Tibial artery (tissue), 4 donors: ENCODE measurements at regions not wholly inside any gene's neighbourhood (a gene's known extent, or its start where the extent isn't known, plus 50 kb on each side); places are given as distances from the start of the nearest gene placed in this dataset.

Experiments used
- DNase-seq, 2 donors: peaks; one replicate each; pipeline ENCODE4 v3.0.0-alpha.2; 2019
- H3K27ac ChIP-seq, 2 donors: fragments of 200-600 bp; sonication (generic) in 1 of 2; 1 replicate in 1 of 2; 2 replicates in 1 of 2; pipeline ENCODE4 v1.5.1; 2018 to 2019; ENCODE audit warnings: mild to moderate bottlenecking in 1 of 2
- H3K27me3 ChIP-seq, 2 donors: fragments of 200-600 bp; sonication (generic) in 1 of 2; one replicate each; pipeline versions ENCODE4 v1.5.1 to v1.6.0; 2016 to 2019
- H3K36me3 ChIP-seq, 3 donors: fragments of 200-600 bp; sonication (generic) in 2 of 3; one replicate each; pipeline ENCODE4 v1.5.1; 2016 to 2019; ENCODE audit warnings: mild to moderate bottlenecking in 2 of 3
- H3K4me1 ChIP-seq, 4 donors: fragments of 200-600 bp; sonication (generic) in 2 of 4; 1 replicate in 3 of 4; 2 replicates in 1 of 4; pipeline ENCODE4 v1.5.1; 2016 to 2019
- H3K4me3 ChIP-seq, 2 donors: fragments of 200-600 bp; sonication (generic) in 1 of 2; 1 replicate in 1 of 2; 2 replicates in 1 of 2; pipeline ENCODE4 v1.5.1; 2018 to 2019; ENCODE audit warnings: mild to moderate bottlenecking in 2 of 2
- H3K9me3 ChIP-seq, 3 donors: fragments of 200-600 bp; sonication (generic) in 1 of 3; one replicate each; pipeline ENCODE4 v1.5.1; 2016 to 2019
- intact Hi-C: fragments of 100-400 bp; cut with DNase I; formaldehyde crosslinking; loops from one replicate; pipeline ENCODE4 v1.15.0; 2023; ENCODE audit warnings: low total_unique reads
- TF ChIP-seq, protein P1 (sequence below), 2 experiments: fragments of 200-600 bp in 1 of 2; fragments of 450-650 bp in 1 of 2; IDR thresholded peaks; one replicate each; pipeline ENCODE4 v1.5.1; 2017 to 2019; ENCODE audit warnings: antibody characterized with exemption in 2 of 2, mild to moderate bottlenecking in 1 of 2, moderate library complexity in 1 of 2

DNA sequence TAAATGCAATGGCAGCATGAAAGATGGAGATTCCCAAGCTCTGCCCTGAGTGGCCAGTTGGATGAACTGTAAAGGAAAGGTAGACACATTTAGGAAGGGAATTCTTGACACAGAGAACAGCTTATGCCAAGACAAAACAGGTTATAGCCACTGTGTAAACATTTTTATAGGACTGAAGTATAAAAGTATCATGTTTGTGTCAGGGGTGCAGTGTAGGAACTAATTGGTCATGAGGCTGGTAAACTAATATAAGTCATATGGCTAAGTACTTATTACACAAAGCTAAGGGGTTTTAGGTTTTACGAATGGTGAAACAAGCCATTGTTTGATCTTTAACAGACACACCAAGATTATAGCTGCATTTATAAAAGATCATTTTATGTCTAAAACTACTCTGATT, 207.7 kb upstream of the SLC16A7 start:
- intact Hi-C loops, result no loop called here
- Histone ChIP-seq H3K27me3 (no peaks in the 10 kb centered on the region), H3K36me3 (no peaks in the 10 kb centered on the region), H3K4me1 (no peaks in the 10 kb centered on the region), H3K4me3 (no peak overlapping the region), H3K9me3 (no peaks in the 10 kb centered on the region), H3K27ac (no peak overlapping the region)
- TF ChIP-seq, protein P1, sequence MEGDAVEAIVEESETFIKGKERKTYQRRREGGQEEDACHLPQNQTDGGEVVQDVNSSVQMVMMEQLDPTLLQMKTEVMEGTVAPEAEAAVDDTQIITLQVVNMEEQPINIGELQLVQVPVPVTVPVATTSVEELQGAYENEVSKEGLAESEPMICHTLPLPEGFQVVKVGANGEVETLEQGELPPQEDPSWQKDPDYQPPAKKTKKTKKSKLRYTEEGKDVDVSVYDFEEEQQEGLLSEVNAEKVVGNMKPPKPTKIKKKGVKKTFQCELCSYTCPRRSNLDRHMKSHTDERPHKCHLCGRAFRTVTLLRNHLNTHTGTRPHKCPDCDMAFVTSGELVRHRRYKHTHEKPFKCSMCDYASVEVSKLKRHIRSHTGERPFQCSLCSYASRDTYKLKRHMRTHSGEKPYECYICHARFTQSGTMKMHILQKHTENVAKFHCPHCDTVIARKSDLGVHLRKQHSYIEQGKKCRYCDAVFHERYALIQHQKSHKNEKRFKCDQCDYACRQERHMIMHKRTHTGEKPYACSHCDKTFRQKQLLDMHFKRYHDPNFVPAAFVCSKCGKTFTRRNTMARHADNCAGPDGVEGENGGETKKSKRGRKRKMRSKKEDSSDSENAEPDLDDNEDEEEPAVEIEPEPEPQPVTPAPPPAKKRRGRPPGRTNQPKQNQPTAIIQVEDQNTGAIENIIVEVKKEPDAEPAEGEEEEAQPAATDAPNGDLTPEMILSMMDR (IDR thresholded peaks at IDR 0.05), result no peak
- no peak for DNase-seq

DNA sequence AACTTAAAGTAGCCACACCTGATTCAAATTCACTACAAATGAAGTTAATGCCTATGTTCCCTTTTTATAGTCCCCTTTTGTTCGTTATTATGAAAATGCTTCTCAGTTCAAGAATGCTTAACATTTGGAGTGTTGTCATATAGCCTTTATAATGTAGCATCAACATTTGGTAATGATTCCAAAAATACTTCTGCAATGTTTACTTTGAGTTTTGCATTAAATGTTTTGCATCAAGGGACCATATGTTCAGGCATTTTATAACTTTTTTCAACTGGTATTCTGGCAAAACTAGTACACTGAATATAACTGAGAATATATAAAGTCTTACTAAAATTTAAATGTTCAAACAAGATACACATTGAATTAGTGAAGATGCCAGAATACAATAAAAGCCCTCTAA, 209.6 kb upstream of the SLC16A7 start:
- Histone ChIP-seq H3K36me3 (no peaks in the 10 kb centered on the region), H3K9me3 (no peaks in the 10 kb centered on the region), H3K27ac (no peak overlapping the region), H3K27me3 (no peaks in the 10 kb centered on the region), H3K4me3 (no peak overlapping the region), H3K4me1 (no peaks in the 10 kb centered on the region)
- no peak for DNase-seq
- intact Hi-C loops, result no loop called here
- TF ChIP-seq, protein P1 (IDR thresholded peaks at IDR 0.05), result no peak

DNA sequence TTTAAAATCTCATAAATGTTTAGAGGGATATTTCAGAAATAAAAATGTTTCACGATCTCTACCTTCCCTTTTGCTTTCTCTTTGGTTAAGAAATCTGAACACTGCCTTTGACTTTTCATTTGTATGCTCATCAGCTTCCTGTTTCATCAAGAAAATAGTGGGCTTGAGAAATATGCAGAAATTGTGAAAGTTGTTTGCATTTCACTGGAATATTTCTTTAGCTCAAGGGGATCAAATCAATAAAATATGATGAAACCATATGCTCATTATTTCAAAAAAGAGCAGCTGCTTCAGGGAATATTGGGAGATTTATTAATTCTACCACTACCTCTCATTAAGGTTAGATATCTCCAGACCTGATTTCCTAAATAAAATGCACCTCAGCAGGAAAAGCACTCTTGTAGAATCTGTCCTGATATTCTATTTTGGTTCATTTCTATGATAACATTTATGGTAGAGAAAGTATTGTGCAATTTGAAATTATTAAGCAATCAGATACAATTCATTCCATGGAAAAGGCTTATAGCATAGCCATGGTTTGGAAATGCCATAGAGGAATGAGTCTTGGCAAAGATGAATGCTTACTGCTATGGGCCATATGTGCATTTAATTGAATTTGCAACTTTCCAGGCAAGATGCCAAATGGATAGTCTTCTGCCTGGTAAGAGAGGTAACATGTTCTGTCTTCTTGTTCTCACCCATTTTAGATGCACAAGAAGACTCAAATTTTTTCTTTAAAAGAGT, 212.6 kb upstream of the SLC16A7 start:
- Histone ChIP-seq H3K4me1 (no peaks in the 10 kb centered on the region), H3K9me3 (no peaks in the 10 kb centered on the region), H3K27ac (no peak overlapping the region), H3K4me3 (no peak overlapping the region), H3K27me3 (no peaks in the 10 kb centered on the region), H3K36me3 (no peaks in the 10 kb centered on the region)
- intact Hi-C loops, result no loop called here
- DNase-seq, result no peak
- TF ChIP-seq, protein P1 (IDR thresholded peaks at IDR 0.05), result no peak

DNA sequence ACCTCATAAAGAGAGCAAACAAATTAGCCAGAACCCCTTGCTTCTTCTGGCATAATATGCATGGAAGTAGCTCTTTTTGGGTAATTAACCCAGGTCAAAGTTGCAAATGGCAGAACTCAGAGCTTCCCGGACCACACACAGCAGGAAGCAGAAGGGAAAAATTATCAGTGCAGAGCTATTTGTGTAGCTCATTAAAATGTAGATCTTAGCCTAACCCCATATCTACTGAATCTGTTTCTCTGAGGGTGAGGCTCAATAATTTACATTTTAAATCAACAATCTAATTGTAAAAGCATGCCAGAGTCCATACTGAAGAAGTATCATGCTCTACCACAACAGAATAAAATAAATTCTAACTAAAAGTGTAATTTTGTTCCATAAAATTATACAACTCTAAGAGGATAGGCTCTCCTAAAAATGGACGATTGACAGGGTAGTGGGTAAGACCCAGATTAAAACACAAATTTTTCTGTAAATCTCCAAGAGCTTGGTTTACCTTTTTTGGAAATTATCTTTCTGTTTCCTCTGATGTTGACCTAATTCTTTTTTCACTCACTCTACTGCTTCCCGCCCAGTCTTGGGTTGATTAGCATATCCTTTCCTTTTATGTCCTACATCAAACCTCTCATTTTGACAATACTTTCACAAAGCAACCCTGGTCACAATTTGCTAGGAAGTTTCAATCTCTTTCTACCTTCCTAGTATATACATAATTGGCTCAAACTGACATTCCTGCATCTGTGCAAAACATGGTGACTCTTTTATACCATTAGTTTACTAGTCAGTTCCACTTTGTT, 213.3 kb upstream of the SLC16A7 start:
- TF ChIP-seq, protein P1 (IDR thresholded peaks at IDR 0.05), result no peak
- intact Hi-C loops, result no loop called here
- no peaks in the 10 kb centered on the region for H3K36me3 ChIP-seq
- no peaks in the 10 kb centered on the region for H3K4me1 ChIP-seq
- no peak for DNase-seq
- no peak overlapping the region for H3K27ac ChIP-seq
- no peak overlapping the region for H3K4me3 ChIP-seq
- no peaks in the 10 kb centered on the region for H3K9me3 ChIP-seq
- H3K27me3 ChIP-seq, result no peaks in the 10 kb centered on the region

DNA sequence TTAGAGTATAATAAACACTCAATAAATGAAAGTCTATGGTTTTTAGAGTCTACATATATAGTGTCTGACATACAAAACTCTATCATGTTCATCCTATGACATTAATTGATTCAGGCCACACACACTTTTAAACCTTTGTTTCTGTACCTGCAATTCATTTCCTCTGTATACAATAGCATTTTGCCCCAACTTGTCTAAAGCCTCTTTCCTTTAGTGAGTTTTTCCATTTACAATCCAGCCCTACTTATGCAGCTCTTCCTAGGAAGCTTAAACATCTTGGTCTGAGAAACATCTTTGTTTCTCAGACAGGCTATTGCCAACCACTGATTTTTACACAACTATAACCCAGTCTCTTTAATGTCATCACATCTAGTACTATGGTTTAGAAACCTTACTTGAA, 214.7 kb upstream of the SLC16A7 start:
- intact Hi-C loops, result no loop called here
- DNase-seq, result no peak
- H3K36me3 ChIP-seq, result no peaks in the 10 kb centered on the region
- H3K4me1 ChIP-seq, result no peaks in the 10 kb centered on the region
- H3K4me3 ChIP-seq, result no peak overlapping the region
- TF ChIP-seq, protein P1 (IDR thresholded peaks at IDR 0.05), result no peak
- H3K27ac ChIP-seq, result no peak overlapping the region
- H3K27me3 ChIP-seq, result no peaks in the 10 kb centered on the region
- no peaks in the 10 kb centered on the region for H3K9me3 ChIP-seq
